ENCODE measurements at regions not wholly inside any gene's neighbourhood (a gene's known extent, or its start where the extent isn't known, plus 50 kb on each side); places are given as distances from the start of the nearest gene placed in this dataset.

DNA sequence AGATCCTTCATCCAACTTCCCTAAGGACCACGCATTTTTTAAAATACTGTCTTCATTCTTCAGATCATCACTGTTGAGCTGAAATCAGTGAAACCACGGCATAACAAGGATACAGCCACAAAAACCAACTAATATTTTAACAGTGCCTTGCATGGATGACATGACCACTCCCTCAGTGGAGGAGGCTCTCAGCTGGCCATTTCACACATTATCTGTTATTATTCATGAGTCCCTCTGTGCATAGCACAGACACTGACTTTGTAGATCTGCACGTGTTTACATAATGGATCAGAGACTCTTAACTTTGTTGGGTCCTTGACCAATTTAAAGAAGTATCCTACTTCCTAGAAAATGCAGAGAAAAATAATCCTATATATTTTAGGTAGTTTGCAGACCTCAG, 104.8 kb upstream of the NUDT7 start:
- TF ChIP-seq ZBTB7A (IDR thresholded peaks at IDR 0.05; ENCODE audit: low read depth) = no peak
- TF ChIP-seq TAF1 (IDR thresholded peaks at IDR 0.05; ENCODE audit: low read depth) = no peak
- TF ChIP-seq RAD21 (IDR thresholded peaks at IDR 0.05; ENCODE audit: low read depth) = no peak
- no peak for TF ChIP-seq CEBPB (IDR thresholded peaks at IDR 0.05)
- no peak for TF ChIP-seq MAX (IDR thresholded peaks at IDR 0.05)
- no peak for TF ChIP-seq YY1 (IDR thresholded peaks at IDR 0.05; ENCODE audit: low read depth)
- TF ChIP-seq REST (IDR thresholded peaks at IDR 0.05; ENCODE audit: low read depth) = no peak
- TF ChIP-seq EP300 (IDR thresholded peaks at IDR 0.05; ENCODE audit: borderline replicate concordance) = no peak
- no peak for TF ChIP-seq EGR1 (IDR thresholded peaks at IDR 0.05)
- no peak for TF ChIP-seq CREB1 (IDR thresholded peaks at IDR 0.05; ENCODE audit: low read depth)
- TF ChIP-seq TEAD4 (IDR thresholded peaks at IDR 0.05) = no peak
- TF ChIP-seq FOXM1 (IDR thresholded peaks at IDR 0.05; ENCODE audit: borderline replicate concordance, low read depth) = no peak
- no peak for TF ChIP-seq TCF12 (IDR thresholded peaks at IDR 0.05; ENCODE audit: low read depth)
- TF ChIP-seq NFIC (IDR thresholded peaks at IDR 0.05) = no peak

Measured in Ishikawa (cell line).